Neural cell (in vitro differentiated cells): ENCODE measurements at regions not wholly inside any gene's neighbourhood (a gene's known extent, or its start where the extent isn't known, plus 50 kb on each side); places are given as distances from the start of the nearest gene placed in this dataset.

ENCODE experiments used
- H2AFZ ChIP-seq: fragments of 200-600, 300-800 bp; sonication (generic), shearing (Covaris generic); 2 replicates; pipeline ENCODE4 v1.6.0; 2014; ENCODE audit warnings: low read depth, mild to moderate bottlenecking, antibody characterized with exemption, low read length, moderate library complexity
- H3F3A ChIP-seq: fragments of 200-600 bp; shearing (Covaris generic); 2 replicates; pipeline ENCODE4 v1.6.1; 2016; ENCODE audit warnings: mild to moderate bottlenecking, moderate library complexity, mixed read lengths, antibody characterized with exemption, low read length; ENCODE audit not compliant: insufficient read depth, poor library complexity, severe bottlenecking
- H3K27ac ChIP-seq: fragments of 200-600, 300-800 bp; sonication (generic), shearing (Covaris generic); 2 replicates; pipeline ENCODE4 v1.5.1; 2014; ENCODE audit warnings: mild to moderate bottlenecking, low read length, moderate library complexity
- H3K27me3 ChIP-seq: fragments of 300-800, 200-600 bp; sonication (generic), shearing (Covaris generic); 2 replicates; pipeline ENCODE4 v1.6.0; 2014; ENCODE audit warnings: mild to moderate bottlenecking, low read depth, low read length, moderate library complexity; ENCODE audit not compliant: insufficient read depth
- H3K36me3 ChIP-seq: fragments of 300-800, 200-600 bp; sonication (generic), shearing (Covaris generic); 2 replicates; pipeline ENCODE4 v1.5.1; 2014; ENCODE audit warnings: mild to moderate bottlenecking, antibody characterized with exemption, low read length, moderate library complexity; ENCODE audit not compliant: insufficient read depth
- H3K4me2 ChIP-seq: fragments of 300-800, 200-600 bp; sonication (generic), shearing (Covaris generic); 2 replicates; pipeline ENCODE4 v1.6.0; 2014; ENCODE audit warnings: mild to moderate bottlenecking, low read length
- H3K4me3 ChIP-seq: fragments of 300-800, 200-600 bp; sonication (generic), shearing (Covaris generic); 2 replicates; pipeline ENCODE4 v1.5.1; 2014; ENCODE audit warnings: mild to moderate bottlenecking, low read length, moderate library complexity
- H3K79me2 ChIP-seq: fragments of 200-600 bp; shearing (Covaris generic); replicated peaks from 2 replicates; pipeline ENCODE4 v1.6.0; 2014; ENCODE audit warnings: mild to moderate bottlenecking, low read length, moderate library complexity; ENCODE audit not compliant: insufficient read depth
- H3K9ac ChIP-seq: fragments of 300-800, 200-600 bp; sonication (generic), shearing (Covaris generic); 2 replicates; pipeline ENCODE4 v1.6.1; 2016; ENCODE audit warnings: mild to moderate bottlenecking, low read length, mixed read lengths
- H3K9me2 ChIP-seq: fragments of 200-600 bp; shearing (Covaris generic); 2 replicates; pipeline ENCODE4 v1.6.1; 2016; ENCODE audit warnings: mild to moderate bottlenecking, low read length, mixed read lengths; ENCODE audit not compliant: insufficient read depth
- H3K9me3 ChIP-seq: fragments of 200-600, 300-800 bp; sonication (generic), shearing (Covaris generic); 2 replicates; pipeline ENCODE4 v1.6.1; 2016; ENCODE audit warnings: mild to moderate bottlenecking, mixed run types, low read length, moderate library complexity, mixed read lengths
- H4K20me1 ChIP-seq: fragments of 200-600 bp; shearing (Covaris generic); 2 replicates; pipeline ENCODE4 v1.6.1; 2016; ENCODE audit warnings: mild to moderate bottlenecking, mixed run types; ENCODE audit not compliant: insufficient read depth
- EP300 ChIP-seq: fragments of 450-650 bp; conservative IDR thresholded peaks from 2 replicates; pipeline ENCODE4 v1.6.1; 2014; ENCODE audit warnings: antibody characterized with exemption, mild to moderate bottlenecking, moderate library complexity; ENCODE audit not compliant: poor library complexity, severe bottlenecking
- EZH2 ChIP-seq: fragments of 200-600, 300-800 bp; shearing (Covaris generic), sonication (generic); IDR thresholded peaks from 2 replicates; pipeline ENCODE4 v1.6.1; 2014; ENCODE audit warnings: antibody characterized with exemption, low read length, borderline replicate concordance, mild to moderate bottlenecking; ENCODE audit not compliant: insufficient read depth, poor library complexity, severe bottlenecking
- MXI1 ChIP-seq: fragments of 450-650 bp; conservative IDR thresholded peaks from 2 replicates; pipeline ENCODE4 v1.6.1; 2014; ENCODE audit warnings: antibody characterized with exemption, mild to moderate bottlenecking; ENCODE audit not compliant: poor library complexity, severe bottlenecking
- POLR2AphosphoS5 ChIP-seq: IDR thresholded peaks from 2 replicates; pipeline ENCODE4 v1.6.1; 2012
- RAD21 ChIP-seq: fragments of 450-650 bp; conservative IDR thresholded peaks from 2 replicates; pipeline ENCODE4 v1.6.1; 2014; ENCODE audit warnings: antibody characterized with exemption, mild to moderate bottlenecking, moderate library complexity
- SMC3 ChIP-seq: fragments of 450-650 bp; conservative IDR thresholded peaks from 2 replicates; pipeline ENCODE4 v1.6.1; 2014; ENCODE audit warnings: antibody characterized with exemption, mild to moderate bottlenecking, moderate library complexity; ENCODE audit not compliant: poor library complexity
- TAF1 ChIP-seq: IDR thresholded peaks from 2 replicates; pipeline ENCODE4 v1.6.1; 2012; ENCODE audit warnings: low read depth
- TF ChIP-seq, protein P1 (sequence below): IDR thresholded peaks from 2 replicates; pipeline ENCODE4 v1.6.1; 2012; ENCODE audit warnings: borderline replicate concordance
- TF ChIP-seq, protein P2 (sequence below): fragments of 450-650 bp; IDR thresholded peaks from 2 replicates; pipeline ENCODE4 v1.5.1; 2014; ENCODE audit warnings: antibody characterized with exemption, mild to moderate bottlenecking, moderate library complexity; ENCODE audit not compliant: poor library complexity, severe bottlenecking

DNA sequence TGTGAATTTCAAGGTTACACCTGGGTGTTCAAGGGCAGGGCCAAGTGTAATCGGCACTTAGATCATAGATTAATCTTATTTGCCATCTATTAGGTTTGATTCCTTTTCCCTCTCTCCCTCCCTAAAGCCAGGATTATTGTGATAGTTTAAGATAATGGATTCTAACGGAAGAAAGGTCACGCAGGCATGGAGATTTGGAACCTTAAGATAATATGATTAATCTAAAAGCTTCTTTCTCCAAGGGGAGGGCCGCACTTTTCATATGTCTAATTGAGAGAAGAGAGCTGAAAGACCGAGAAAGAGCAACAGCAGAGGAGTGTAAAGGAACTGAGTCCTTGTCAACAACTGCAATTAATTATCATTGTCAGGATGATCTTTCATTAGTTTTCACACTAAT is 858.8 kb upstream of the NR2F2 start:
- H3K9me2 ChIP-seq = no peaks in the 10 kb centered on the region
- no peak for TF ChIP-seq MXI1
- TF ChIP-seq EP300 = no peak
- no peak for TF ChIP-seq RAD21
- TF ChIP-seq POLR2AphosphoS5 = no peak
- TF ChIP-seq, protein P1, sequence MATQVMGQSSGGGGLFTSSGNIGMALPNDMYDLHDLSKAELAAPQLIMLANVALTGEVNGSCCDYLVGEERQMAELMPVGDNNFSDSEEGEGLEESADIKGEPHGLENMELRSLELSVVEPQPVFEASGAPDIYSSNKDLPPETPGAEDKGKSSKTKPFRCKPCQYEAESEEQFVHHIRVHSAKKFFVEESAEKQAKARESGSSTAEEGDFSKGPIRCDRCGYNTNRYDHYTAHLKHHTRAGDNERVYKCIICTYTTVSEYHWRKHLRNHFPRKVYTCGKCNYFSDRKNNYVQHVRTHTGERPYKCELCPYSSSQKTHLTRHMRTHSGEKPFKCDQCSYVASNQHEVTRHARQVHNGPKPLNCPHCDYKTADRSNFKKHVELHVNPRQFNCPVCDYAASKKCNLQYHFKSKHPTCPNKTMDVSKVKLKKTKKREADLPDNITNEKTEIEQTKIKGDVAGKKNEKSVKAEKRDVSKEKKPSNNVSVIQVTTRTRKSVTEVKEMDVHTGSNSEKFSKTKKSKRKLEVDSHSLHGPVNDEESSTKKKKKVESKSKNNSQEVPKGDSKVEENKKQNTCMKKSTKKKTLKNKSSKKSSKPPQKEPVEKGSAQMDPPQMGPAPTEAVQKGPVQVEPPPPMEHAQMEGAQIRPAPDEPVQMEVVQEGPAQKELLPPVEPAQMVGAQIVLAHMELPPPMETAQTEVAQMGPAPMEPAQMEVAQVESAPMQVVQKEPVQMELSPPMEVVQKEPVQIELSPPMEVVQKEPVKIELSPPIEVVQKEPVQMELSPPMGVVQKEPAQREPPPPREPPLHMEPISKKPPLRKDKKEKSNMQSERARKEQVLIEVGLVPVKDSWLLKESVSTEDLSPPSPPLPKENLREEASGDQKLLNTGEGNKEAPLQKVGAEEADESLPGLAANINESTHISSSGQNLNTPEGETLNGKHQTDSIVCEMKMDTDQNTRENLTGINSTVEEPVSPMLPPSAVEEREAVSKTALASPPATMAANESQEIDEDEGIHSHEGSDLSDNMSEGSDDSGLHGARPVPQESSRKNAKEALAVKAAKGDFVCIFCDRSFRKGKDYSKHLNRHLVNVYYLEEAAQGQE = no peak
- TF ChIP-seq SMC3 = no peak
- TF ChIP-seq EZH2 = no peak
- TF ChIP-seq, protein P2, sequence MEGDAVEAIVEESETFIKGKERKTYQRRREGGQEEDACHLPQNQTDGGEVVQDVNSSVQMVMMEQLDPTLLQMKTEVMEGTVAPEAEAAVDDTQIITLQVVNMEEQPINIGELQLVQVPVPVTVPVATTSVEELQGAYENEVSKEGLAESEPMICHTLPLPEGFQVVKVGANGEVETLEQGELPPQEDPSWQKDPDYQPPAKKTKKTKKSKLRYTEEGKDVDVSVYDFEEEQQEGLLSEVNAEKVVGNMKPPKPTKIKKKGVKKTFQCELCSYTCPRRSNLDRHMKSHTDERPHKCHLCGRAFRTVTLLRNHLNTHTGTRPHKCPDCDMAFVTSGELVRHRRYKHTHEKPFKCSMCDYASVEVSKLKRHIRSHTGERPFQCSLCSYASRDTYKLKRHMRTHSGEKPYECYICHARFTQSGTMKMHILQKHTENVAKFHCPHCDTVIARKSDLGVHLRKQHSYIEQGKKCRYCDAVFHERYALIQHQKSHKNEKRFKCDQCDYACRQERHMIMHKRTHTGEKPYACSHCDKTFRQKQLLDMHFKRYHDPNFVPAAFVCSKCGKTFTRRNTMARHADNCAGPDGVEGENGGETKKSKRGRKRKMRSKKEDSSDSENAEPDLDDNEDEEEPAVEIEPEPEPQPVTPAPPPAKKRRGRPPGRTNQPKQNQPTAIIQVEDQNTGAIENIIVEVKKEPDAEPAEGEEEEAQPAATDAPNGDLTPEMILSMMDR = no peak
- no peak for TF ChIP-seq TAF1

DNA sequence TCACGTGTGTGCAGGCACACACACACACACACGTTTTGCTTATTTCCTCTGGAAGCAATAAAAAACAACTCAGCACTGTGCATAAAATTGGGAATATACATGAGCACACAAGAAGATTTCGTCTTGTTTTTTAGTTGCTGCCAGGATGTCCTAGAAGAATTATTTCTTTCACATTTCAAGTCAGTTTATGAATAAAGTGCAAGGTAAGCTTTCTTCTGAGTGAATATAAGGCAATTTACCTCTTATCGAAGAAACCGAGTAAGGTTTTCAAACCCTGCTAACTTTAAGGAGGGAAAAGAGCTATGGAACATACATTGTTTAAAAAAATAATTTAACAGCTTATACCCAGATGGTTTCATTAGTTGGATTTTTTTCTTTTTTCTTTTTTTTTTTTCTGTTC is 855.4 kb upstream of the NR2F2 start:
- Histone ChIP-seq H3K4me3 (no peak overlapping the region), H4K20me1 (no peaks in the 10 kb centered on the region), H3K9me3 (no peaks in the 10 kb centered on the region), H3K79me2 (no peaks in the 10 kb centered on the region), H3F3A (no peaks in the 10 kb centered on the region), H3K4me2 (no peak overlapping the region), H3K9ac (no peak overlapping the region), H3K27me3 (no peaks in the 10 kb centered on the region), H3K36me3 (no peaks in the 10 kb centered on the region), H2AFZ (no peak overlapping the region), H3K9me2 (no peaks in the 10 kb centered on the region), H3K27ac (no peak overlapping the region)
- TF ChIP-seq POLR2AphosphoS5 = no peak
- no peak for TF ChIP-seq EZH2
- no peak for TF ChIP-seq SMC3
- no peak for TF ChIP-seq MXI1
- TF ChIP-seq TAF1 = no peak
- TF ChIP-seq, protein P1 = no peak
- TF ChIP-seq EP300 = no peak
- no peak for TF ChIP-seq RAD21
- TF ChIP-seq, protein P2 = no peak

More for the DNA sequence above, 858.8 kb upstream of the NR2F2 start:
- Histone ChIP-seq H4K20me1 (no peaks in the 10 kb centered on the region), H3K9ac (no peak overlapping the region), H3K9me3 (no peaks in the 10 kb centered on the region), H3K27me3 (no peaks in the 10 kb centered on the region), H3K27ac (no peak overlapping the region), H3F3A (no peaks in the 10 kb centered on the region), H3K4me3 (no peak overlapping the region), H2AFZ (no peak overlapping the region), H3K79me2 (no peaks in the 10 kb centered on the region), H3K4me2 (no peak overlapping the region), H3K36me3 (no peaks in the 10 kb centered on the region)
